ENCODE measurements at regions not wholly inside any gene's neighbourhood (a gene's known extent, or its start where the extent isn't known, plus 50 kb on each side); places are given as distances from the start of the nearest gene placed in this dataset.

- TF ChIP-seq RAD21 (IDR thresholded peaks at IDR 0.05; ENCODE audit: low read depth): no peak
- no peak for TF ChIP-seq ZBTB7A (IDR thresholded peaks at IDR 0.05; ENCODE audit: low read depth)
- TF ChIP-seq NFIC (IDR thresholded peaks at IDR 0.05): no peak
Observed at GRCh38 chr7:88368686-88369085, 62.0 kb upstream of the STEAP4 start.

DNA sequence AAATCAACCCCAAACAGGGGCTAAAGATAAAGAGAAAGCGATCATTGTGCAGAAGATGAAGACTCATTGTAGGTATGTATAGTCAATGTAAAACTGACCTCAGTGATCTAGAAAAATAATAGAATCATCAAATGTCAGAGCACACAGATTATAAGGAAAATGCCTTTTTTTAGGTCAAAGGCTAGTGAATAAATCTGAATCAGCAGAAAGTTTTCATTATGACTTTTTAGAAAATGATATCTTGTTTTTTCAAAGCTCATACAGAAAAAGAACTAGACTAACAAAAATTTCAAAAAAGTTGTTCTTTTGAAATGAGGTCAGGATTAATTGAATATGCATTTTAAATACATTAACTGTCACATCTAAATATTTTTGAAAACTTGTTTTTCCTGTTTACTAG lies 60.2 kb upstream of the STEAP4 start:
- TF ChIP-seq TEAD4 (IDR thresholded peaks at IDR 0.05) (no peak), NFIC (IDR thresholded peaks at IDR 0.05) (no peak), TAF1 (IDR thresholded peaks at IDR 0.05; ENCODE audit: low read depth) (no peak), ZBTB7A (IDR thresholded peaks at IDR 0.05; ENCODE audit: low read depth) (no peak), EGR1 (IDR thresholded peaks at IDR 0.05) (no peak), CREB1 (IDR thresholded peaks at IDR 0.05; ENCODE audit: low read depth) (no peak), TCF12 (IDR thresholded peaks at IDR 0.05; ENCODE audit: low read depth) (no peak), EP300 (IDR thresholded peaks at IDR 0.05; ENCODE audit: borderline replicate concordance) (no peak), MAX (IDR thresholded peaks at IDR 0.05) (no peak), YY1 (IDR thresholded peaks at IDR 0.05; ENCODE audit: low read depth) (no peak), CEBPB (IDR thresholded peaks at IDR 0.05) (no peak), USF1 (IDR thresholded peaks at IDR 0.05) (no peak), RAD21 (IDR thresholded peaks at IDR 0.05; ENCODE audit: low read depth) (no peak)
- TF ChIP-seq, protein P1, sequence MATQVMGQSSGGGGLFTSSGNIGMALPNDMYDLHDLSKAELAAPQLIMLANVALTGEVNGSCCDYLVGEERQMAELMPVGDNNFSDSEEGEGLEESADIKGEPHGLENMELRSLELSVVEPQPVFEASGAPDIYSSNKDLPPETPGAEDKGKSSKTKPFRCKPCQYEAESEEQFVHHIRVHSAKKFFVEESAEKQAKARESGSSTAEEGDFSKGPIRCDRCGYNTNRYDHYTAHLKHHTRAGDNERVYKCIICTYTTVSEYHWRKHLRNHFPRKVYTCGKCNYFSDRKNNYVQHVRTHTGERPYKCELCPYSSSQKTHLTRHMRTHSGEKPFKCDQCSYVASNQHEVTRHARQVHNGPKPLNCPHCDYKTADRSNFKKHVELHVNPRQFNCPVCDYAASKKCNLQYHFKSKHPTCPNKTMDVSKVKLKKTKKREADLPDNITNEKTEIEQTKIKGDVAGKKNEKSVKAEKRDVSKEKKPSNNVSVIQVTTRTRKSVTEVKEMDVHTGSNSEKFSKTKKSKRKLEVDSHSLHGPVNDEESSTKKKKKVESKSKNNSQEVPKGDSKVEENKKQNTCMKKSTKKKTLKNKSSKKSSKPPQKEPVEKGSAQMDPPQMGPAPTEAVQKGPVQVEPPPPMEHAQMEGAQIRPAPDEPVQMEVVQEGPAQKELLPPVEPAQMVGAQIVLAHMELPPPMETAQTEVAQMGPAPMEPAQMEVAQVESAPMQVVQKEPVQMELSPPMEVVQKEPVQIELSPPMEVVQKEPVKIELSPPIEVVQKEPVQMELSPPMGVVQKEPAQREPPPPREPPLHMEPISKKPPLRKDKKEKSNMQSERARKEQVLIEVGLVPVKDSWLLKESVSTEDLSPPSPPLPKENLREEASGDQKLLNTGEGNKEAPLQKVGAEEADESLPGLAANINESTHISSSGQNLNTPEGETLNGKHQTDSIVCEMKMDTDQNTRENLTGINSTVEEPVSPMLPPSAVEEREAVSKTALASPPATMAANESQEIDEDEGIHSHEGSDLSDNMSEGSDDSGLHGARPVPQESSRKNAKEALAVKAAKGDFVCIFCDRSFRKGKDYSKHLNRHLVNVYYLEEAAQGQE (IDR thresholded peaks at IDR 0.05; ENCODE audit: low read depth): no peak

DNA sequence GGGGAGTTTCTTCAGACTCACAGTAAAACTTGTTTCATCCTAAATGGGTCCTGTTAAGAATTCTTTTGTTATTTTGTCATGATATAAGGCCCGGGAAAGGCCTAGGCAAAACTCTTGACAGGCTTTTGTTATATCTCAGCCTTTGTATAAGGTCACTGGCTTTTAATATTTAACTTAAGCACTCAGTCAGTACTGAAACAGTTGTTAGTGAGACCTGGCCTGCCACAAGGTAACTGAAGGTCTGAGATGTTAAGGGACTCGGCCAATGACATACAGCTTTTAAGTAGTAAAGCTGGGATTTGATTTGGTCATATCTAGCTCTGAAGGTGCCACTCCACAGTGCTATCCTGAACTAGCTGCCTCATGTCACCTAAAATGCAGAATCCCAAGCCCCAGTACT lies 57.2 kb upstream of the STEAP4 start:
- TF ChIP-seq FOXM1 (IDR thresholded peaks at IDR 0.05; ENCODE audit: borderline replicate concordance, low read depth): no peak

DNA sequence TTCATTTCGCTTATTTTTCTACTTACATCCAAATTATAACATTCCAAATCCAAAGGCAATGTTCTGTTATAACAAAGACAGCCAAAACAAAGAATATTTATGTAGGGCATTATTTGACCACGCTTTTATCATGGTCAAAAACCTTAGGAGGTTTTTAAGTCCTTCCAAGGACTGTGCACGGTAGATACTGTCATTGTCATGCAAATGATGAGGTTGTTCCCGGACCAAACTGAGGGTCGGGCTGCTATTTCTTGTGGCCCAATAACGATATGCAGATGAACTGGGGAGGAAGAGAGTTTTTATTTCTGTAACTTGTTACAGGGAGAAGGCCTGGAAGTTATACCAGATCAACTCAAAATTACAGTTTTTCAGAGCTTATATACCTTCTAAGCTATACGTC lies 56.6 kb upstream of the STEAP4 start:
- TF ChIP-seq TAF1 (IDR thresholded peaks at IDR 0.05; ENCODE audit: low read depth): no peak
- no peak for TF ChIP-seq NFIC (IDR thresholded peaks at IDR 0.05)
- TF ChIP-seq YY1 (IDR thresholded peaks at IDR 0.05; ENCODE audit: low read depth): no peak
- no peak for TF ChIP-seq EGR1 (IDR thresholded peaks at IDR 0.05)
- no peak for TF ChIP-seq CREB1 (IDR thresholded peaks at IDR 0.05; ENCODE audit: low read depth)
- TF ChIP-seq, protein P1 (IDR thresholded peaks at IDR 0.05; ENCODE audit: low read depth): no peak
- TF ChIP-seq RAD21 (IDR thresholded peaks at IDR 0.05; ENCODE audit: low read depth): no peak
- no peak for TF ChIP-seq MAX (IDR thresholded peaks at IDR 0.05)
- no peak for TF ChIP-seq EP300 (IDR thresholded peaks at IDR 0.05; ENCODE audit: borderline replicate concordance)
- no peak for TF ChIP-seq TCF12 (IDR thresholded peaks at IDR 0.05; ENCODE audit: low read depth)
- no peak for TF ChIP-seq FOXM1 (IDR thresholded peaks at IDR 0.05; ENCODE audit: borderline replicate concordance, low read depth)
- no peak for TF ChIP-seq CEBPB (IDR thresholded peaks at IDR 0.05)
- no peak for TF ChIP-seq TEAD4 (IDR thresholded peaks at IDR 0.05)
- TF ChIP-seq USF1 (IDR thresholded peaks at IDR 0.05): no peak

- TF ChIP-seq, protein P1 (IDR thresholded peaks at IDR 0.05; ENCODE audit: low read depth): no peak
- TF ChIP-seq YY1 (IDR thresholded peaks at IDR 0.05; ENCODE audit: low read depth): no peak
Observed at GRCh38 chr7:88361357-88361756, 54.7 kb upstream of the STEAP4 start.

DNA sequence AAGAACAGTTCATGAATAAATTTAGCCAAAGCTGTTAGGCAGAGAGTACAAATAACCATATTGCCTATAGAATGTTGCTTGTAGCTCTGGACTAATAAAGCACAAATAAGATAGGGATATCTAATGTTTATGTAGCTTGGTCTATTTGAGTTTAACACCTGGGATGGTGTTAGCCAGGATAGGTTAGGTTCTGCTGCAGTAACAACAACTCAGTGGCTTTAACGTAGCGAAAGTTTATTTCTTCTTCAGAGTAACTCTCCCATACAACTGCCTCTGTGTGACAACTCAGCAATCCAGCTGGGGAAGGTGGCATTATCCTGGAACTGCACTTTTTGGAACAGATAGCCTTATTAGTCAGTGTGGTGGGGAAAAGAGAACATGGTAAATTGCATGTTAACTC lies 52.2 kb upstream of the STEAP4 start:
- TF ChIP-seq RAD21 (IDR thresholded peaks at IDR 0.05; ENCODE audit: low read depth) (no peak), TEAD4 (IDR thresholded peaks at IDR 0.05) (no peak), FOXM1 (IDR thresholded peaks at IDR 0.05; ENCODE audit: borderline replicate concordance, low read depth) (no peak), YY1 (IDR thresholded peaks at IDR 0.05; ENCODE audit: low read depth) (no peak), EGR1 (IDR thresholded peaks at IDR 0.05) (no peak), CEBPB (IDR thresholded peaks at IDR 0.05) (no peak), MAX (IDR thresholded peaks at IDR 0.05) (no peak), CREB1 (IDR thresholded peaks at IDR 0.05; ENCODE audit: low read depth) (no peak), TAF1 (IDR thresholded peaks at IDR 0.05; ENCODE audit: low read depth) (no peak), ZBTB7A (IDR thresholded peaks at IDR 0.05; ENCODE audit: low read depth) (no peak), EP300 (IDR thresholded peaks at IDR 0.05; ENCODE audit: borderline replicate concordance) (no peak), TCF12 (IDR thresholded peaks at IDR 0.05; ENCODE audit: low read depth) (no peak), NFIC (IDR thresholded peaks at IDR 0.05) (no peak), USF1 (IDR thresholded peaks at IDR 0.05) (no peak)
- TF ChIP-seq, protein P1 (IDR thresholded peaks at IDR 0.05; ENCODE audit: low read depth): no peak
